ENCODE measurements at regions not wholly inside any gene's neighbourhood (a gene's known extent, or its start where the extent isn't known, plus 50 kb on each side); places are given as distances from the start of the nearest gene placed in this dataset.

DNA sequence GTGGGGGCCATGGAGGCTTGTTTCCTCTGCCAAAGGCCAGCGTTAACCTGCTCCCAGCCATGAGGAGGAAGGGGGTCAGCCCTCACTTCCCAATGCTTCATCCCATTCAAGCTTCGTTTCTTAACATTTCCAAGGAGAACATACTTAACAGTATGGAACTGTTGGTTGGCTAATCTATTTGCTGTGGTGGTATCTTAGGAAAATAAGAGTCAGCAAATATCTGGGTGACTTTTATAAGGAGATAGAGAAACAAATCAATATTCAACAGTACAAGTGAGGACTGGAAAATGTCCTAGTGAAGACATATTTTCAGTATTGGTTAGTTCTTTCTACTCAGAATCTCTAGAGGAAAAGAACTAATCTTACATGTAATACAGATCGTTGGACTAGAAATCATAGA is 223.8 kb upstream of the ARRDC4 start:
- Histone ChIP-seq H3K36me3 (ENCODE audit: insufficient read depth, low read length) (no peaks in the 10 kb centered on the region), H3K4me3 (ENCODE audit: low read depth, low read length, poor library complexity, severe bottlenecking) (no peak overlapping the region), H3K4me1 (ENCODE audit: insufficient read depth, low read length, poor library complexity, severe bottlenecking) (no peaks in the 10 kb centered on the region), H2AFZ (ENCODE audit: low read length) (no peak overlapping the region), H4K20me1 (ENCODE audit: insufficient read depth, low read length) (no peaks in the 10 kb centered on the region), H3K9me3 (ENCODE audit: low read length) (no peaks in the 10 kb centered on the region), H3K79me2 (ENCODE audit: insufficient read depth, low read depth, low read length) (no peaks in the 10 kb centered on the region), H3K4me2 (ENCODE audit: low read length) (no peak overlapping the region), H3K9me2 (ENCODE audit: insufficient read depth, low read length) (no peaks in the 10 kb centered on the region), H3K27ac (ENCODE audit: low read depth, low read length, poor library complexity, severe bottlenecking) (no peak overlapping the region)
- no peak for DNase-seq (ENCODE audit: low spot score)
- intact Hi-C loops (cut with micrococcal nuclease; ENCODE audit: unreplicated experiment): no loop called here
- ChIA-PET POLR2A (no interaction called here), CTCF (ENCODE audit: unreplicated experiment) (no interaction called here)
- no peak for TF ChIP-seq EZH2phosphoT487 (IDR thresholded peaks at IDR 0.05; ENCODE audit: borderline replicate concordance, low read depth, low read length)
- TF ChIP-seq, protein P1, sequence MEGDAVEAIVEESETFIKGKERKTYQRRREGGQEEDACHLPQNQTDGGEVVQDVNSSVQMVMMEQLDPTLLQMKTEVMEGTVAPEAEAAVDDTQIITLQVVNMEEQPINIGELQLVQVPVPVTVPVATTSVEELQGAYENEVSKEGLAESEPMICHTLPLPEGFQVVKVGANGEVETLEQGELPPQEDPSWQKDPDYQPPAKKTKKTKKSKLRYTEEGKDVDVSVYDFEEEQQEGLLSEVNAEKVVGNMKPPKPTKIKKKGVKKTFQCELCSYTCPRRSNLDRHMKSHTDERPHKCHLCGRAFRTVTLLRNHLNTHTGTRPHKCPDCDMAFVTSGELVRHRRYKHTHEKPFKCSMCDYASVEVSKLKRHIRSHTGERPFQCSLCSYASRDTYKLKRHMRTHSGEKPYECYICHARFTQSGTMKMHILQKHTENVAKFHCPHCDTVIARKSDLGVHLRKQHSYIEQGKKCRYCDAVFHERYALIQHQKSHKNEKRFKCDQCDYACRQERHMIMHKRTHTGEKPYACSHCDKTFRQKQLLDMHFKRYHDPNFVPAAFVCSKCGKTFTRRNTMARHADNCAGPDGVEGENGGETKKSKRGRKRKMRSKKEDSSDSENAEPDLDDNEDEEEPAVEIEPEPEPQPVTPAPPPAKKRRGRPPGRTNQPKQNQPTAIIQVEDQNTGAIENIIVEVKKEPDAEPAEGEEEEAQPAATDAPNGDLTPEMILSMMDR (conservative IDR thresholded peaks at IDR 0.05; ENCODE audit: low read length): no peak
- no TSS peak for BruUV-seq (replicated peaks)

DNA sequence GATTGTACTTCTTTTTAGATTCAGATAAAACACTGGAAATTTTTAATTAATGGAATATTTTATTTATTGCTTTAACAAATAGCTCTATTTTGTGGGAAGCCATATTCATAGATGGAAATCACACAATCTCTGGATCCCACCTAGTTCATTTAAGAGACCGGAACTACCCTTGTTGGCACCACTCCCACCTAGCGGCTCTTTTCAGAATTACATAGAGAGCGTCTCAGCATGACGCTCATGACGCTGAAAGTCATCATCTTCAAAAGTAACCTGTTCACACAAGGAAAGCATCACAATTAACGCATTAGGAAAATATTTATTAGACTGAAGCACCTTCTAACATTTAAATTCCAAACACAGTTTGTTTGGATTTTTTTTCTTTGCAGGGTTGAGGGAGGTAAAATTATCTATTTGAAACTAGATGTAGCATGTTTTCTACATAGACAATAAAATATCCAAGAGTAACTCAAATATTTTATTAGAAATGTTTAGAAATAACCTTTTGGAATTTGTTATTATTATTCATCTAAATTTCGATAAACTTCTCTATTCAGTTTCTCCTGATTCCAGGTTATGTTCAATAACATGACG is 214.9 kb upstream of the ARRDC4 start:
- CTCF ChIA-PET (ENCODE audit: unreplicated experiment): no interaction called here
- intact Hi-C loops (cut with micrococcal nuclease; ENCODE audit: unreplicated experiment): no loop called here
- H2AFZ ChIP-seq (ENCODE audit: low read length): no peak overlapping the region
- H3K9me2 ChIP-seq (ENCODE audit: insufficient read depth, low read length): no peaks in the 10 kb centered on the region
- H3K4me3 ChIP-seq (ENCODE audit: low read depth, low read length, poor library complexity, severe bottlenecking): no peak overlapping the region
- H3K36me3 ChIP-seq (ENCODE audit: insufficient read depth, low read length): no peaks in the 10 kb centered on the region
- no peaks in the 10 kb centered on the region for H4K20me1 ChIP-seq (ENCODE audit: insufficient read depth, low read length)
- TF ChIP-seq EZH2phosphoT487 (IDR thresholded peaks at IDR 0.05; ENCODE audit: borderline replicate concordance, low read depth, low read length): no peak
- TF ChIP-seq, protein P1 (conservative IDR thresholded peaks at IDR 0.05; ENCODE audit: low read length): peak; percentile 78
- H3K79me2 ChIP-seq (ENCODE audit: insufficient read depth, low read depth, low read length): no peaks in the 10 kb centered on the region
- POLR2A ChIA-PET: interaction anchor here (0.6 kb wide), 1 partner anchor 100 kb away, joined by 3 read pairs; no protein-coding TSS in a partner anchor
- H3K4me2 ChIP-seq (ENCODE audit: low read length): no peak overlapping the region
- peak; percentile 18 for DNase-seq (ENCODE audit: low spot score)
- no peaks in the 10 kb centered on the region for H3K9me3 ChIP-seq (ENCODE audit: low read length)
- H3K4me1 ChIP-seq (ENCODE audit: insufficient read depth, low read length, poor library complexity, severe bottlenecking): no peaks in the 10 kb centered on the region
- BruUV-seq (replicated peaks): no TSS peak
- no peak overlapping the region for H3K27ac ChIP-seq (ENCODE audit: low read depth, low read length, poor library complexity, severe bottlenecking)

DNA sequence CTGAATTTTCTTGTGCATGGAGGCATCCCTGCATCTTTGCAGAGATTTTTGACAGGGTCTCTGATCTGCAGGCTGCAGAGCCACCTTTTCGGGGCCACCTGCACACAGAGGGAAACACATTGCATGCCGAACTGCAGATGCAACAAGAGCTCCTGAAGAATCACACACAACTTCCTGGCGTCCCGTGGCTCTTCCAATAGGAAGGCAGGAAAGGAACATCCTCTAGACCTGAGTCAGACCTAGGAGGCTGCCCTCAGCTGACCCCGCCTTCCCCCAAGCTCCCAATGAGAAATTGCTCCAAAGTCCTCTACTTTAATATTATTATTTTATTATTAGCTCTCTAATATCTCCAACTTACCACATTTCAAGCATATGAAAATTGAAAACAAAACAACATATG is 213.2 kb upstream of the ARRDC4 start:
- Histone ChIP-seq H2AFZ (ENCODE audit: low read length) (no peak overlapping the region), H3K79me2 (ENCODE audit: insufficient read depth, low read depth, low read length) (no peaks in the 10 kb centered on the region), H3K36me3 (ENCODE audit: insufficient read depth, low read length) (no peaks in the 10 kb centered on the region), H3K9me2 (ENCODE audit: insufficient read depth, low read length) (no peaks in the 10 kb centered on the region), H3K4me2 (ENCODE audit: low read length) (no peak overlapping the region), H4K20me1 (ENCODE audit: insufficient read depth, low read length) (no peaks in the 10 kb centered on the region), H3K4me1 (ENCODE audit: insufficient read depth, low read length, poor library complexity, severe bottlenecking) (no peaks in the 10 kb centered on the region), H3K27ac (ENCODE audit: low read depth, low read length, poor library complexity, severe bottlenecking) (no peak overlapping the region), H3K4me3 (ENCODE audit: low read depth, low read length, poor library complexity, severe bottlenecking) (no peak overlapping the region), H3K9me3 (ENCODE audit: low read length) (no peaks in the 10 kb centered on the region)
- DNase-seq (ENCODE audit: low spot score): no peak
- POLR2A ChIA-PET: interaction anchor here (0.6 kb wide), 1 partner anchor 76 kb away, joined by 3 read pairs; no protein-coding TSS in a partner anchor
- CTCF ChIA-PET (ENCODE audit: unreplicated experiment): no interaction called here
- intact Hi-C loops (cut with micrococcal nuclease; ENCODE audit: unreplicated experiment): no loop called here
- TF ChIP-seq, protein P1 (conservative IDR thresholded peaks at IDR 0.05; ENCODE audit: low read length): no peak
- no peak for TF ChIP-seq EZH2phosphoT487 (IDR thresholded peaks at IDR 0.05; ENCODE audit: borderline replicate concordance, low read depth, low read length)
- no TSS peak for BruUV-seq (replicated peaks)
